HG02588 (cell line): ENCODE measurements at regions not wholly inside any gene's neighbourhood (a gene's known extent, or its start where the extent isn't known, plus 50 kb on each side); places are given as distances from the start of the nearest gene placed in this dataset.
"Not testable (repeated sequence)": the region's sequence is repeated elsewhere in the genome, so short reads cannot be mapped to it uniquely, and the experiment has no call there.

Experiments used
- ATAC-seq: cut with Tn5 transposase; IDR thresholded peaks from one replicate; pipeline ENCODE4 v1.9.1; 2021; ENCODE audit warnings: mild to moderate bottlenecking, moderate library complexity; ENCODE audit not compliant: unreplicated experiment

DNA sequence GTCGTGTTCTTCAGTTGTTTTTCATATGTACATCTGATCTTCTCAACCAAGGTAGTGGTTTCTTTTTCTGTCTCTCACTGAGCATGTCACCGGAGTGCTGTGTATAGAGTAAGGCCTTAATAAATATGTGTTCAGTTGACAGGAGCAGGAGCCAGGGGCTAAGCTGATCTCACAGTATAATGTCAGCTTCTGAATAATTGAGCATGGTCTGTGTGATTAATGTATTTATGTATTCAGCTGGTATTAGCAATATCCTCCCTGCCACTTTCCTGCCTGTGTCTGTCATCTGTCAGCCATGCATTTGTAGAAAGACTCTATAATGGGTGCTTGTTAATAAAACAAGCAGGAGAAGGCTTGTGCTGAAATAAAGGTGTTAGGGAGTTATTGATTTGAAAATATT lies 198.9 kb downstream of the ADCYAP1 start:
- ATAC-seq: no peak

DNA sequence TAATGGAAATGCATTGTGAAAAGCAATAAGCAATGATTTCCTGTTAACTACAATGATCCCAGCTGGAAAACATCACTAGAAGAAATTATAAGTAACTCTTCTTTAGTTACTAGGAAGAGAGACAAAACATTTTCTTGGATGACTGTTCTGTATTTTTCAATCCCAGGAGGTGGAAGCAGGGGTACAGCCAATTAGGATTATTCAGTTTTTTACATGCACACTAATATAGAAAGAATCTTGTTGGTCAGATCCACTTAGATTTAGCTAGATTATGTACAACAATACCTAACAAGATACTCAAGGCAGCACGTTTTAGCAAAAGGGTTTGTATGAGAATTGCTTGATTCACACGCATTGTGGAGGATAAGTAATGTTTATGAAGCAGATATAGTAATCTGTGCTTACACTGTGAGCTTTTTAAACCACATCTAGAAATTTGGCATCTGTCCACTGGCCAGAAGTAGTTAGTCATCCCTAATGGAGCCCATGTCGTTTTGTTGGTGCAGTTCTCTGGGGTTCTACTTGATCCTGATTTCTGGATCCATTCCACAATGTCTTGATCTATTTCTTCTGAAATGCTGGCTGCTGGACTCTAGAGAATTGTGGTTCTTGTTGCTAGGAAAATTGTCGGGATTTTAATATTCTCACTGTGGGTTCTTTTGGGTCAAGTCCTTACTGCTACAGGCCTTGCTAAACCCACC lies 199.7 kb downstream of the ADCYAP1 start:
- no peak for ATAC-seq

- no peak for ATAC-seq
These were observed 219.8 kb downstream of the ADCYAP1 start for GRCh38 chr18:1124495-1124894.

DNA sequence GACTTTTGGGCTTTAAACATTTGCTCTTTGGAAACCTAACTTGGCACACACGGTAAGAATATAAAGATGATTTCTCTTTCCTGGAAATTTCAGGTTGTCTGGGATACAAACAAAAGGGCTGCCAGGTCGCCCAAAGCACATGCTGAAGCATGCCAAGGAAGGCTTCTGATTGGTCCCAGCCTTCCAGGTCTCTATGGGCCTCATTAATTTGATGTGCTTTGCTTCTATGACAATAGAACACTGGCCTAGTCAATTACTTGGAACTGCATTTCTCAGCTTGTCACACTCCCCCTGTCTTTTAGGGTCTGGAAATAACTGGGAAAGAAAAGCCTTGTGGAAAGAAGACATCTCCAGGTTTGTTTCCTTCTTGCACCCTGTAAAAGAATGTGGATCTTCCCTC lies 228.9 kb downstream of the ADCYAP1 start:
- no peak for ATAC-seq

DNA sequence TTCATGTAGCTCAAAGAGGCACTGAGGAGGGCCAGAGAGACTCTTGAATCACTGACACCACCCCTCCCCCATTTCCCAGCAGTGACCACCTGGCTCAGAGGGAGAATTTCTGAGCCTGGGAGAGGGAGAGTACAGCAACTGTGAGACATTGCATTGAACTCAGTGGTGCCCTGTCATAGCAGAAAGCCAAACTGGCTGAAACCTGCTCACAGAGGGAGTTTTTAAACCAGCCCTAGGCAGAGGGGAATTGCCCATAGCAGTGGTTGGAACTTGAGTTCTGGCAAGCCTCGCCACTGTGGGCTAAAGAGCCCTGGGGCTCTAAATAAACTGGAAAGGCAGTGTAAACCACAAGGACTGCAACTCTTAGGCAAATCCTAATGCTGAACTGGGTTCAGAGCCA lies 243.1 kb downstream of the ADCYAP1 start:
- ATAC-seq: no peak

GRCh38 chr18:1149709-1150108 lies 245.0 kb downstream of the ADCYAP1 start:
- ATAC-seq: no peak

DNA sequence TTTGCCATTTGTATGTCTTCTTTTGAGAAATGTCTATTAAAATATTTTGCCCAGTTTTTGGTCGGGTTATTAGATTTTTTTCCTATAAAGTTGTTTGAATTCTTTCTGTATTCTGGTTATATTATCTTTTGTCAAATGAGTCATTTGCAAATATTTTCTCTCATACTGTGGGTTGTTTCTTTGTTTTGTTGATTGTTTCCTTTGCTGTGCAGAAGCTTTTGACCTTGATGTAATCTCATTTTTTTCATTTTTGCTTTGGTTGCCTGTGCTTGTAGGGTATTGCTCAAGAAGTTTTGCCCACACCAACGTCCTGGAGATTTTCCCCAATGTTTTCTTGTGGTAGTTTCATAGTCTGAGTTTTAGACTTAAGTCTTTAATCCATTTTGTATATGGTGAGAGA lies 245.7 kb downstream of the ADCYAP1 start:
- ATAC-seq: no peak

- ATAC-seq: not testable (repeated sequence)
These were observed 248.3 kb downstream of the ADCYAP1 start for GRCh38 chr18:1152958-1153357.

DNA sequence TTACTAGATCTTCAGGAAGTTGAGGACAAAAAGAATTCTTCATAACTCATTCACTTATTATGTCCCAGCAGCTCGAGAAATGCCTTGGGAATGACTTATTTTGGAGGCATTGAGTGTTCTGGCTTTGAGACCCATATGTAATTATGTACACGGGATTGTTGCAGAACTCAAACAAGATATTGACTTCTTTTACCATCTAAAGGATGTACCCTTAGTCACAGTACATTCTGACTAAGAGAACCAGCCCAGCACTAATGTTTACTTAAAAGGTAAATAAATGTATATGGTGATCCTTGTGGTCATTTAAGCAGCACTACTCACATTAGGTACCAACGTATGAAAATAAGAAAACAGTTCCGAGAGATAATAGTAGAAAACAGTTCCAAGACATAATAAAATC lies 268.9 kb downstream of the ADCYAP1 start:
- ATAC-seq: no peak

DNA sequence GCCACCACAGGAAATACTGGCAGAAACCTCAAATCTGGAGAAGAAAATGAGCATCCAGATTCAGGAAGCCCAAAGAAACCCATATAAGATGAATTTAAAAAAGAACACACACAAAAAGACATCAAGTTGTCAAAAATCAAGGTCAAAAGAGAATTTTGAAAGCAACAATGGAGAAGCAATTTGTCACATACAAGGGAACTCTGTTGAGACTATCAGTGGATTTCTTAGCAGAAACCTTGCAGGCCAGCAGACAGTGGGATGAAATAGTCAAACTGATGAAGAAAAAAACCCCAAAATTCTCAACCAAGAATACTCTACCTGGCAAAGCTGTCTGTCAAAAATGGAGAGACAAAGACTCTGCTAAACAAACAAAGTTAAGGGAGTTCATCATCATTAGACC lies 272.6 kb downstream of the ADCYAP1 start:
- ATAC-seq: no peak

- no peak for ATAC-seq
These were observed 286.7 kb downstream of the ADCYAP1 start for GRCh38 chr18:1191341-1191740.

GRCh38 chr18:1213126-1213525 lies 308.5 kb downstream of the ADCYAP1 start:
- no peak for ATAC-seq

DNA sequence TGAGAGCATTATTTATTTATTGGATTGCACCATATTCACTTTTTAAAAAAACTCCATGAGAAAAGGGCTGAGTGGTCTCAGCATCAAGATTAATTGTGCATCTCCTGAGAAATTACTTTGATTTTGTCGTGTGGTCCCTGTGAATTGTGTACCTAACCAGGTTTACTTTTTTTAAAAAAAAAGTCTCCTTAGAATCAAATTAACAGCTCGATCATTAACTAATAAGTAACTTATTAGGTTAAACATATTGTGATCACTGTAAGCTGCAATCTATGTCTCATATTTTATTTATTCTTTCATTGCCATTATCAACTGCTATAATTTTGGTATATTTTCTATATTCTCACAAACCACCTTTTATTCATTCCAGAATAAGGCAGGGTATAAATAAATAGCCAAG lies 318.2 kb downstream of the ADCYAP1 start:
- no peak for ATAC-seq

DNA sequence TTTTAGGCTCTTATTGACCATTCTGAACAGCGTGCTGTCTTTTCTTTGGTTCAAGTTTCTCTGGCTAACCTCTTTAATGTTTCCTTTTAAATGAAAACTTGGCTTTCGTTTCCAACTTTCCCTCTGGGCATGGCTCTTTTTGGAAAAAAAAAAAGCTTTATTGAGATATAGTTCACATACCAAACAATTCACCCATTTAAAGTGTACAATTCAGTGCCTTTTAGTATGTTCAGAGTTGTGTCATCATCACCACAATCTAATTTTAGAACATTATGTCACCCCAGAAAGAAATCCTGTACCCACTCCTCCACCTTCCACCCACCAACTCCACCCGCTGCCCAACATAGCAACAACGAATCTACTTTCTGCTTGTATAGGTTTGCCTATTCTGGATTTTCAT lies 322.4 kb downstream of the ADCYAP1 start:
- ATAC-seq: no peak

DNA sequence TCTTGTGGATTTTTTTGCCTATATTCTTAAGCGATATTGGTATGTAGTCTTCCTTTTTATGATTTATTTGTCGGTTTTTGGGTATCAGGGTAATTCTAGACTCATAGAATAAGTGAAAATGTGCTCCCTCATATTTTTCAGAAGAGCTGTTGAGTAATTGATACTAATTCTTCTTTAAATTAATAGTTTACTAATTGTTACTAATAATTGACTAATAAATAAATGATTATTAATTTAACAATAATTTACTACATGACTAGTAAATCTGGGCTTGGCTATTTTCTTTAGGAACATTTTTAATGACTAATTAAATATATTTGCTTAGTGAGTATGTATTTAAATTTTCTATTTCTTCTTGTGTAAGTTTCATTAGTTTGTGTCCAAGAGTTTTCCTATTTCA lies 325.0 kb downstream of the ADCYAP1 start:
- ATAC-seq: no peak

GRCh38 chr18:1232867-1233266 lies 328.2 kb downstream of the ADCYAP1 start:
- ATAC-seq: no peak

DNA sequence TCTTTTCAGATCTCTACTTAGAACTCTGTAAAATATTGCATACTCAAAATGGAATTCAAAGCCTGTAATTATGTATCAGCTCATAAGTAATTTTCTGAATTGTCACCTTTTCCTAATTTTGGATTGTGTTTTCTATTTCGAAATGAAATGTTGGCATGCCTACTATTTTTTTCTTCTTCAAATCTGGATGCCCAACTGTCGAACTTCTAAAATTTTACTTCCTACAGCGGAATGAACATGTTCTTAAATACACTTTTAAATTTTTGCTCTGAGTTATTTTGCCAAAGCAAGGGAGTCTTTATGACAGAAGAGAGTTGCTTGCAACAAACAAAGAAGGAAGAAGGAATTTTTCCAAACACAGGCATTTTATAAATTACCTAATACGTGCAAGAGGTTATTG lies 336.0 kb downstream of the ADCYAP1 start:
- no peak for ATAC-seq

DNA sequence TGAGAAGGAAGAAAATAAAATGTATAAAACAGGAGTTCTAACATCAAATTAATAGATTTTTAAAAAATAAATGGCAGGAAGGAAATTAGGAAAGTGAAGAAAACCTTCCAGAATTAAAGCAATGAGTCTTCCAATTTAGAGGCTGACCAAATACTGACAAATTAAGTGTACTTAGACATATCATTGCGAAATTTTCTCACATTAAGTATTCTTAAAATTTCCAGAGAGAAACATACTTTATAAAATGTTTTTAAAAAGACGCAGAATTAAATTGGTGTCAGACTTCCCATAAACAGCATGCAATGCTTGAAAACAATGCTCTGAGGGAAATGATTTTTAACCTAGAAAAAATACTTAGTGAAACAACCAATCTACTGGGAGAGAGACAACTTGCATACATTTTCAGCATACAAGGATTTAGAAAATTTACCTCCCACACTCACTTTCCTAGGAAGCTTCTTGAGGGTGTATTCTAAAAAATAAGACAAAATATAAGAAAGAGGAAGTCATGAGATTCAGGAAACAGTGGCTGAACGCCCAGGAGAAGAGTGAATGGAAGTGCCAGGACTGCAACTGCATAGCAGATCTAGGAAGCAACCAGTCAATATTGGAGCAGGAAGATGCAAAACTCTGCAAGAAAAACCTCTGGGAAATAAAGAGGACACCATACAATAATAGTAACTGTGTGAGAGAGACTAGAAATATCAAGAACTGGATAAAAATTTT lies 339.9 kb downstream of the ADCYAP1 start:
- no peak for ATAC-seq

GRCh38 chr18:1246827-1247226 lies 342.2 kb downstream of the ADCYAP1 start:
- ATAC-seq: no peak

DNA sequence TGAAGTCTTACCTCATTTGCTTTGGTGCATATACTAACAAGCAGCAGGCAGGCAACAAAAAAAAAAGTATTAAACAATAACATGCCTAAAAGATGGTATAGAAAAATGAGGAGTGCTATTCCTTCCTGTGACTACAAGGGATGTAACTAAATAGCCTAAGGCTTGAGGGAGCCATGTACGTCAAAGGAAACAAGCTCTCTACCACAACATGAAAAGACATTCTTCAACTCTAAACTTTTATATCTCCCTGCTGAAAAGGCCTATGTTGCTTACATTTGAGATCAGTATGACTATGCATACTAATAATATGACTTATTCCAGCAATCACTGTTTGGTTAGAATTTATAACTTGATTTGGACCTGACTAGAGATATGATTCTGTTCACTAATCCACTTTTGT lies 347.9 kb downstream of the ADCYAP1 start:
- ATAC-seq: no peak

DNA sequence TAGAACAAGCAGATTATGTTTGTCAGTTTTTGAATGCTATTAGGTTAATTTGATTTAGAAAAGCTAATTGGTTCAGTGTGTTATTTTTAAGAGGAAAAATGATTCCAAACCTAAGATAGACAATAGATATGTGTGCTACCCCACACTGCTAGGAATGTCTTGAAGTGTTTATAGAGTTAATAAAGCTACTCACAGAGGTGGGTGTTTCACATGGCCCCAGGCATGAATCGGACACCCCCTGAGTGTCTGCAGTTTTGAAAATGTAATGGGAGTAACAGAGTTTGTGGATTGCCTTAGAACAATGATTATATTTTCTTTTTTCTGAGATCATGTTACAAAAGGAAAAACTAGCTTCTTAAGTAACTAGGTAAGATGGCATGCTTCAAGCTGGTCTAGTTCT lies 348.3 kb downstream of the ADCYAP1 start:
- no peak for ATAC-seq

GRCh38 chr18:1253827-1254226 lies 349.2 kb downstream of the ADCYAP1 start:
- ATAC-seq: no peak

DNA sequence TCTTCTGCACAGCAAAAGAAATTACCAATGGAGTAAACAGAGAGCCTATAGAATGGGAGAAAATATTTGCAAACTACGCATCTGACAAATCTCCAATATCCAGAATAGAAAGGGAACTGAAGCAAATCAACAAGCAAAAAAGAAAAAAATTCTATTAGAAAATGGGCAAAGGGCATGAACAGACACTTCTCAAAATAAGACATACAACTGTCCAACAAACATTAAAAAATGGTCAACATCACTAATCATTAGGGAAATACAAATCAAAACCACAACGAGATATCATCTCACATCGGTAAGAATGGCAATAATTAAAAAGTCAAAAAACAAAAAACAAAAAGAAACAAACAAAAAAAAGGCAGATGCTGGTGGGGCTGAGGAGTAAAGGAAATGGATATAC lies 356.4 kb downstream of the ADCYAP1 start:
- ATAC-seq: no peak
